Uterus (tissue), 3 donors: ENCODE measurements at regions not wholly inside any gene's neighbourhood (a gene's known extent, or its start where the extent isn't known, plus 50 kb on each side); places are given as distances from the start of the nearest gene placed in this dataset.

Experiments
- DNase-seq, 2 donors: peaks; one replicate each; pipeline ENCODE4 v3.0.0-alpha.2; 2019 to 2020
- H3K27ac ChIP-seq, 2 donors: fragments of 200-600 bp; sonication (generic); 1 replicate in 1 of 2; 2 replicates in 1 of 2; pipeline ENCODE4 v1.5.1; 2016 to 2018
- H3K27me3 ChIP-seq, 2 donors: fragments of 200-600 bp; sonication (generic); one replicate each; pipeline ENCODE4 v1.5.1; 2018 to 2019; ENCODE audit warnings: control low read depth in 1 of 2
- H3K36me3 ChIP-seq, 2 donors: fragments of 200-600 bp; sonication (generic); one replicate each; pipeline ENCODE4 v1.5.1; 2019; ENCODE audit warnings: control low read depth in 1 of 2
- H3K4me1 ChIP-seq, 2 donors: fragments of 200-600 bp; sonication (generic); one replicate each; pipeline ENCODE4 v1.5.1; 2018 to 2019; ENCODE audit warnings: control low read depth in 1 of 2
- H3K4me3 ChIP-seq, 2 donors: fragments of 200-600 bp; sonication (generic); 1 replicate in 1 of 2; 2 replicates in 1 of 2; pipeline ENCODE4 v1.5.1; 2018 to 2019; ENCODE audit warnings: mild to moderate bottlenecking in 1 of 2
- H3K9me3 ChIP-seq, 2 donors: fragments of 200-600 bp; sonication (generic); one replicate each; pipeline ENCODE4 v1.5.1; 2019; ENCODE audit warnings: control low read depth in 1 of 2
- CTCF ChIP-seq, 4 experiments: fragments of 200-600 bp in 2 of 4; fragments of 450-650 bp in 2 of 4; sonication (generic) in 2 of 4; IDR thresholded peaks; one replicate each; pipeline ENCODE4 v1.5.1; 2016 to 2019; ENCODE audit warnings: antibody characterized with exemption in 4 of 4, mild to moderate bottlenecking in 2 of 4, moderate library complexity in 1 of 4
- POLR2A ChIP-seq, 2 donors: fragments of 450-650 bp; IDR thresholded peaks; one replicate each; pipeline ENCODE4 v1.6.1; 2016; ENCODE audit warnings: antibody characterized with exemption in 2 of 2, mild to moderate bottlenecking in 1 of 2, moderate library complexity in 1 of 2
- intact Hi-C: fragments of 100-400 bp; cut with DNase I; formaldehyde crosslinking; loops from one replicate; pipeline ENCODE4 v1.15.1; 2023; ENCODE audit warnings: low total_unique reads
- donor health status: DM: yes; HTN: yes; CAD: no.

GRCh38 chr3:147756476-147756875 lies 347.3 kb downstream of the ZIC1 start:
- intact Hi-C loops = no loop called here
- no peaks in the 10 kb centered on the region for H3K27me3 ChIP-seq
- no peak overlapping the region for H3K27ac ChIP-seq
- no peaks in the 10 kb centered on the region for H3K4me1 ChIP-seq
- H3K36me3 ChIP-seq = no peaks in the 10 kb centered on the region
- no peak overlapping the region for H3K4me3 ChIP-seq
- no peak for DNase-seq
- TF ChIP-seq POLR2A (IDR thresholded peaks at IDR 0.05) (no peak), CTCF (IDR thresholded peaks at IDR 0.05) (no peak)
- H3K9me3 ChIP-seq = no peaks in the 10 kb centered on the region

GRCh38 chr3:147757866-147758265 lies 348.7 kb downstream of the ZIC1 start:
- H3K4me3 ChIP-seq = no peak overlapping the region
- no peaks in the 10 kb centered on the region for H3K4me1 ChIP-seq
- no peaks in the 10 kb centered on the region for H3K27me3 ChIP-seq
- peak overlapping the region; percentile 32 to 53 for H3K27ac ChIP-seq
- no peaks in the 10 kb centered on the region for H3K9me3 ChIP-seq
- H3K36me3 ChIP-seq = no peaks in the 10 kb centered on the region
- no peak for TF ChIP-seq CTCF (IDR thresholded peaks at IDR 0.05)
- no peak for DNase-seq
- intact Hi-C loops = no loop called here

GRCh38 chr3:147758771-147759170 lies 349.6 kb downstream of the ZIC1 start:
- H3K27ac ChIP-seq = peak overlapping the region; percentile 32 to 53
- DNase-seq = no peak
- no peak overlapping the region for H3K4me3 ChIP-seq
- no peaks in the 10 kb centered on the region for H3K9me3 ChIP-seq
- intact Hi-C loops = no loop called here
- no peaks in the 10 kb centered on the region for H3K27me3 ChIP-seq
- no peaks in the 10 kb centered on the region for H3K36me3 ChIP-seq
- no peak for TF ChIP-seq POLR2A (IDR thresholded peaks at IDR 0.05)
- TF ChIP-seq CTCF (IDR thresholded peaks at IDR 0.05) = no peak
- H3K4me1 ChIP-seq = no peaks in the 10 kb centered on the region

GRCh38 chr3:147760085-147760484 lies 350.9 kb downstream of the ZIC1 start:
- intact Hi-C loops = no loop called here
- TF ChIP-seq CTCF (IDR thresholded peaks at IDR 0.05) = no peak
- TF ChIP-seq POLR2A (IDR thresholded peaks at IDR 0.05) = no peak
- H3K27me3 ChIP-seq = no peaks in the 10 kb centered on the region

GRCh38 chr3:147760941-147761340 lies 351.8 kb downstream of the ZIC1 start:
- DNase-seq = no peak
- intact Hi-C loops = no loop called here
- Histone ChIP-seq H3K4me1 (no peaks in the 10 kb centered on the region), H3K4me3 (no peak overlapping the region), H3K27ac (no peak overlapping the region), H3K27me3 (no peaks in the 10 kb centered on the region), H3K9me3 (no peaks in the 10 kb centered on the region), H3K36me3 (no peaks in the 10 kb centered on the region)
- no peak for TF ChIP-seq POLR2A (IDR thresholded peaks at IDR 0.05)
- no peak for TF ChIP-seq CTCF (IDR thresholded peaks at IDR 0.05)

More at GRCh38 chr3:147760085-147760484, 350.9 kb downstream of the ZIC1 start:
- H3K27ac ChIP-seq = no peak overlapping the region
- H3K9me3 ChIP-seq = no peaks in the 10 kb centered on the region
- H3K36me3 ChIP-seq = no peaks in the 10 kb centered on the region
- H3K4me3 ChIP-seq = no peak overlapping the region
- no peaks in the 10 kb centered on the region for H3K4me1 ChIP-seq
- DNase-seq = no peak
